ENCODE measurements at regions not wholly inside any gene's neighbourhood (a gene's known extent, or its start where the extent isn't known, plus 50 kb on each side); places are given as distances from the start of the nearest gene placed in this dataset.

DNA sequence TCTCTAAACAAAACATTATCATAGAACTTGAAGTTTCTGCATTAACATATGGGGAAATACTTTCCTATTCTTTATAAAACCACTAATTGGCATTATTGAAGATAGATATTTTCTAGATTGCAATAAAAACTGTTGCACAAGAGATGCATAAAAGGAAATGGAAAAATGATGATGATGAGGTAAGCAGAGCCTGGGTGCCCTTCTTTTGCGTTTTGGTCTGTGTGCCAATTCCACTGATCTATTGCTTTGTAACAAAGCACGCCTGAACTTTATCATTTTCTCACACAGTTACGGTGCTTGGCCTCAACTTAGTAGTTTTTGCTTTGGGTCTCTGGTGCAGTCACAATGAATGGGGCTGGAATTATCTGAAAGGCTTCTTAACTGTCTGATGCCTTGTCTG lies 450.5 kb downstream of the MAFB start:
- no peak overlapping the region for H3K4me3 ChIP-seq (ENCODE audit: low read length)
- TF ChIP-seq, protein P1, sequence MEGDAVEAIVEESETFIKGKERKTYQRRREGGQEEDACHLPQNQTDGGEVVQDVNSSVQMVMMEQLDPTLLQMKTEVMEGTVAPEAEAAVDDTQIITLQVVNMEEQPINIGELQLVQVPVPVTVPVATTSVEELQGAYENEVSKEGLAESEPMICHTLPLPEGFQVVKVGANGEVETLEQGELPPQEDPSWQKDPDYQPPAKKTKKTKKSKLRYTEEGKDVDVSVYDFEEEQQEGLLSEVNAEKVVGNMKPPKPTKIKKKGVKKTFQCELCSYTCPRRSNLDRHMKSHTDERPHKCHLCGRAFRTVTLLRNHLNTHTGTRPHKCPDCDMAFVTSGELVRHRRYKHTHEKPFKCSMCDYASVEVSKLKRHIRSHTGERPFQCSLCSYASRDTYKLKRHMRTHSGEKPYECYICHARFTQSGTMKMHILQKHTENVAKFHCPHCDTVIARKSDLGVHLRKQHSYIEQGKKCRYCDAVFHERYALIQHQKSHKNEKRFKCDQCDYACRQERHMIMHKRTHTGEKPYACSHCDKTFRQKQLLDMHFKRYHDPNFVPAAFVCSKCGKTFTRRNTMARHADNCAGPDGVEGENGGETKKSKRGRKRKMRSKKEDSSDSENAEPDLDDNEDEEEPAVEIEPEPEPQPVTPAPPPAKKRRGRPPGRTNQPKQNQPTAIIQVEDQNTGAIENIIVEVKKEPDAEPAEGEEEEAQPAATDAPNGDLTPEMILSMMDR (IDR thresholded peaks at IDR 0.05; ENCODE audit: insufficient read depth, low read depth, low read length, missing control alignments) = no peak
- DNase-seq (ENCODE audit: low read depth) = no peak

DNA sequence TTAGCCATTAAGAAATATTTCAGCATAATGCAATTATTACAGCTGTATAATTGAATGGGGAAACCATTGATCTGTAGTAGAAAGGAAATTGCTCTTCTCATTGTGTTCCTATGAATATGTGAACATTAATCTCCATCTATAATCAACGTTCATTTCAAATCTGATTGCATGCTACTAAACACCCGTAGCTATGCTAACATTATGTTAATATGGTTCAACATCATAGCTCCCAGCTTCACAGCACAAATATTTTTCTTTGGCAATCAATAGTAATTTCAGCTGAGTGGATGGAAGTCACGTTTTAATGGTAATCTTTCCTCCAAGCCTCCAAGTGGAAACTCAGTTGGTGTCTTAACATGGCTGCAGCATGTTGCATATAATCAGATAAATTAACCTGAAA lies 454.4 kb downstream of the MAFB start:
- TF ChIP-seq, protein P1 (IDR thresholded peaks at IDR 0.05; ENCODE audit: insufficient read depth, low read depth, low read length, missing control alignments) = no peak
- no peak for DNase-seq (ENCODE audit: low read depth)
- no peak overlapping the region for H3K4me3 ChIP-seq (ENCODE audit: low read length)

DNA sequence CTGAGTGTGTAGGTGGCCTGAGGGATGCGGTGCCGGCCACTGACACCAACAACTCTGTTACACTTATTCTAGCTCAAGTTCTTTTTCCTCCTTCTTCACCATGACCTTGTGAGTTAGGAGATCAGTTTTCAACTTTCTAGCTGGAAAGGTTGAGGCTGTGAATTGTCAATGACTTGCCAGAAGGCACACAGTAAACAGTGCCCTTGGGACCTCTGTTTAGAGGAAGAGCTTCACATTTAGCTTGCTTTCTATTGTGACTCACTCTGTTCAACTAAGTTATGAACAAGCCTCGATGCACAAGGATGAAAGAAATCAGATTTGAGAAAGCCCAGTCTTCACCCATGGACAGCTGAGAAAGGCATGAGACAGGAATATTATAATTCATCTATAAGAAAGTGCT lies 455.6 kb downstream of the MAFB start:
- TF ChIP-seq, protein P1 (IDR thresholded peaks at IDR 0.05; ENCODE audit: insufficient read depth, low read depth, low read length, missing control alignments) = no peak
- DNase-seq (ENCODE audit: low read depth) = no peak
- no peak overlapping the region for H3K4me3 ChIP-seq (ENCODE audit: low read length)

DNA sequence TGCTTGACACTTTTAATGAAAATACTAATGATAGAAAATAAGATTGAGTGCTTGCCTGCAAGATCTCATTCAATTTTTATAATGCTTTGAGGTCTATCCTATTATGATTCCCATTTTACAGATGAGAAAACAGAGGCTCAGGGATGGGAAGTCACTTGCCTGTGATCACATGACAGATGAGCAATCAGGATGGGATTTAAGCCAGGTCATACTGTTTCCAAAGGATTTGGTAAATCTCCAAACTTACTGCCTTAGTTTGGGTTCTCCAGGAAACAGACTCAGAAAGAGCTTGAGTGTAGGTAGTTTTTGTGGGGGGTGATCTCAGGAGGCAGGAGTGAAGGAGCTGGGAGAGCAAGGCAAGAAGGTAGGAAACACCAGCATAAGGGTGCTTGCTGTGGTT lies 456.3 kb downstream of the MAFB start:
- DNase-seq (ENCODE audit: low read depth) = no peak
- TF ChIP-seq, protein P1 (IDR thresholded peaks at IDR 0.05; ENCODE audit: insufficient read depth, low read depth, low read length, missing control alignments) = no peak
- no peak overlapping the region for H3K4me3 ChIP-seq (ENCODE audit: low read length)

DNA sequence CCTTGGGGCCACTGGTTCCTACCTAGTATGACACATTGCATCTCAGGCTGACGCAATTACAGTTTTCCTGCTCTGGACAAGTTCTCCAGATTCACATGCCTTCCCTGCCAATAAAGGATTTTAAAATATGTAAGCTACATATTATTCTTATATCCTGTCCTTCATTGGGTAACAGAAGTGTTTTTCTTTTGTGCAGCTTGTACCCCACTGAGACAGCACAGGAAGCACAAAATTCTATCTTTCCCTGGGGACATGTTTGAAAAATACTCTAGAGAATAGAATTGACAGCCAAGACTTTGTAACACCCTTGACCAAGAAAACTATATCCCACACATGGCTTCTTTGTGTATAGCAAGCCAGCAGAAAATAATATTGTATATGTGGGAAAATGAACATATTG lies 456.8 kb downstream of the MAFB start:
- TF ChIP-seq, protein P1 (IDR thresholded peaks at IDR 0.05; ENCODE audit: insufficient read depth, low read depth, low read length, missing control alignments) = no peak
- peak; percentile 33 for DNase-seq (ENCODE audit: low read depth)
- H3K4me3 ChIP-seq (ENCODE audit: low read length) = no peak overlapping the region

DNA sequence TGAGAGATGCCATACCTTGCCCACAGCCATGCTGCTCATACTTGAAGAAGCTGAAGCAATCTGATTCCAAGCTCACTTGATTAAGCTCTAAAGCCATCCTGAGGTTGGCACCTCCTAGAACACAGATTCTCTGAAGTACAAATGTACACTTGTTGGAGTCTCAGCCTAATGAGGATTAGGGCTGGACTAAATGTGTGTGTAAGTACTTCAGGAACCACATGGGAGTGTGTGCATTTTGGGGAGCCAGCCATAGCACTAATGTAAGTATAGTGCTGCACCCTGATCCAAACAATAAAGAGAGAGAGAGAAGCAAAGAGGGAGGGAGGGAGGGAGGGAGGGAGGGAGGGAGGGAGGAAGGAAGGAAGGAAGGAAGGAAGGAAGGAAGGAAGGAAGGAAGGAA lies 458.6 kb downstream of the MAFB start:
- H3K4me3 ChIP-seq (ENCODE audit: low read length) = no peak overlapping the region
- TF ChIP-seq, protein P1 (IDR thresholded peaks at IDR 0.05; ENCODE audit: insufficient read depth, low read depth, low read length, missing control alignments) = no peak
- no peak for DNase-seq (ENCODE audit: low read depth)

DNA sequence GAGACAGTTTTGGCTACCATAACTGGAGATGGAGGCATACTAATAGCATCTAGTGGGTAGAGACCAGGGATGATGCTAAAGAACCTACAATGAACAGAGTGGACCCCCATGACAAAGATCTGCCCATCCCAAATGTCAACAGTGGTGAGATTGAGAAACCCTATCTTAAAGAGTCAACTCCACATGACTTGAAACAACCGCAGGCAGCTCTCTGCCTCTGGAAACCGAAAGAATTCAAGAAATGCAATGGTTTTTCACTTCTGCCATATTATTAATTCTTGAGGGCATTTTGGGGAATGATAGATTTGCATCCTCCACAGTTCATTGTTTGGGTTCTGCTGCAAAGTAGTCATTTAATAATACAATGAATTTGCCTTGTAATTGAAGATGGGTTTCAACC lies 463.4 kb downstream of the MAFB start:
- TF ChIP-seq, protein P1 (IDR thresholded peaks at IDR 0.05; ENCODE audit: insufficient read depth, low read depth, low read length, missing control alignments) = no peak
- DNase-seq (ENCODE audit: low read depth) = no peak
- no peak overlapping the region for H3K4me3 ChIP-seq (ENCODE audit: low read length)

Data from epithelial cell of esophagus (primary cell).